Endothelial cell of umbilical vein (primary cell): ENCODE measurements at regions not wholly inside any gene's neighbourhood (a gene's known extent, or its start where the extent isn't known, plus 50 kb on each side); places are given as distances from the start of the nearest gene placed in this dataset.

Experiments used
- BruUV-seq: library from RNA; stranded (reverse); fragments of 400-500 nt; replicated peaks from 2 replicates; lab custom pipeline; 2021; lab: Mats Ljungman, UMichigan
- CTCF ChIA-PET: fragments of 300-600, 350-600 bp; sonication (Branson Sonifier 250); formaldehyde crosslinking; loops from one replicate; lab custom pipeline; 2021; ENCODE audit warnings: antibody characterized with exemption, inconsistent platforms; lab: Charles Lee
- POLR2A ChIA-PET: fragments of 300-600, 350-600 bp; sonication (Branson Sonifier 250); formaldehyde crosslinking; loops from one replicate; lab custom pipeline; 2021; ENCODE audit warnings: antibody characterized with exemption, inconsistent platforms; lab: Charles Lee
- DNase-seq: peaks from one replicate; pipeline ENCODE4 v3.0.0-alpha.2; 2011; ENCODE audit warnings: low read depth, low spot score
- FAIRE-seq: peaks from 2 replicates; lab custom pipeline; 2011; peaks lifted over from hg19 to GRCh38; lab: Jason Lieb, UNC
- H2AFZ ChIP-seq: 2 replicates; pipeline ENCODE4 v1.6.0; 2012; ENCODE audit warnings: low read depth, low read length, control low read depth, inconsistent platforms
- H3K27ac ChIP-seq: 2 replicates; pipeline ENCODE4 v1.5.1; 2011; ENCODE audit warnings: low read depth, mild to moderate bottlenecking, control low read depth, low read length, moderate library complexity; ENCODE audit not compliant: insufficient read depth
- H3K27me3 ChIP-seq, 2 experiments: 2 replicates each; pipeline versions ENCODE4 v1.6.0 to v1.6.1; 2011; ENCODE audit warnings: low read length in 2 of 2, mixed read lengths in 1 of 2; ENCODE audit not compliant: control insufficient read depth in 2 of 2, insufficient read depth in 2 of 2
- H3K36me3 ChIP-seq, 2 experiments: 2 replicates in 1 of 2; 3 replicates in 1 of 2; pipeline ENCODE4 v1.5.1; 2011; ENCODE audit warnings: low read length in 2 of 2, mild to moderate bottlenecking in 1 of 2, moderate library complexity in 1 of 2; ENCODE audit not compliant: control insufficient read depth in 2 of 2, insufficient read depth in 2 of 2; ENCODE audit errors: extremely low read depth in 1 of 2
- H3K4me1 ChIP-seq: 3 replicates; pipeline ENCODE4 v1.5.1; 2011; ENCODE audit warnings: mild to moderate bottlenecking, low read length; ENCODE audit not compliant: control insufficient read depth, insufficient read depth; ENCODE audit errors: extremely low read depth
- H3K4me2 ChIP-seq: 2 replicates; pipeline ENCODE4 v1.6.1; 2011; ENCODE audit warnings: low read length, control low read depth, mixed read lengths; ENCODE audit not compliant: insufficient read depth
- H3K4me3 ChIP-seq, 3 experiments: fragments of 200-600 bp in 1 of 3; sonication (generic), shearing (Covaris generic) in 1 of 3; replicated peaks in 1 of 3; 2 replicates each; pipeline ENCODE4 v1.5.1; 2011 to 2016; ENCODE audit warnings: control low read depth in 3 of 3, low read length in 3 of 3, mild to moderate bottlenecking in 2 of 3, inconsistent platforms in 1 of 3, low read depth in 1 of 3, moderate library complexity in 1 of 3; ENCODE audit not compliant: insufficient read depth in 1 of 3
- H3K79me2 ChIP-seq: 2 replicates; pipeline ENCODE4 v1.6.0; 2012; ENCODE audit warnings: low read length, inconsistent platforms; ENCODE audit not compliant: control insufficient read depth, insufficient read depth
- H3K9ac ChIP-seq: replicated peaks from 2 replicates; pipeline ENCODE3; 2011; ENCODE audit warnings: low read length, control low read depth; ENCODE audit not compliant: insufficient read depth; ENCODE audit errors: extremely low read depth
- H3K9me1 ChIP-seq: replicated peaks from 3 replicates; pipeline ENCODE4 v1.6.0; 2011; ENCODE audit warnings: mild to moderate bottlenecking, low read length; ENCODE audit not compliant: control insufficient read depth, insufficient read depth; ENCODE audit errors: extremely low read depth
- H3K9me3 ChIP-seq: replicated peaks from 2 replicates; pipeline ENCODE4 v1.5.1; 2012; ENCODE audit warnings: low read length, inconsistent platforms; ENCODE audit not compliant: control insufficient read depth, insufficient read depth
- H4K20me1 ChIP-seq: replicated peaks from 2 replicates; pipeline ENCODE3; 2011; ENCODE audit warnings: mild to moderate bottlenecking, low read length; ENCODE audit not compliant: control insufficient read depth, insufficient read depth; ENCODE audit errors: extremely low read depth
- EZH2 ChIP-seq: IDR thresholded peaks from 2 replicates; pipeline ENCODE4 v1.6.1; 2012; ENCODE audit warnings: borderline replicate concordance, low read depth, mild to moderate bottlenecking, moderate library complexity, low read length, inconsistent platforms; ENCODE audit not compliant: severe bottlenecking
- FOS ChIP-seq: IDR thresholded peaks from 2 replicates; pipeline ENCODE4 v1.6.1; 2011; ENCODE audit warnings: mild to moderate bottlenecking, low read length, moderate library complexity, borderline replicate concordance; ENCODE audit not compliant: insufficient read depth
- GATA2 ChIP-seq: IDR thresholded peaks from 2 replicates; pipeline ENCODE4 v1.7.0; 2011; ENCODE audit warnings: low read depth, mild to moderate bottlenecking, moderate library complexity, mixed read lengths, low read length; ENCODE audit not compliant: insufficient read length, insufficient read depth
- JUN ChIP-seq: IDR thresholded peaks from 2 replicates; pipeline ENCODE4 v1.6.1; 2011; ENCODE audit warnings: borderline replicate concordance, low read depth; ENCODE audit not compliant: insufficient read length, insufficient read depth
- MYC ChIP-seq: IDR thresholded peaks from one replicate; pipeline ENCODE4 v1.6.1; 2011; ENCODE audit warnings: mild to moderate bottlenecking, low read depth, low read length
- POLR2A ChIP-seq: IDR thresholded peaks from 2 replicates; pipeline ENCODE4 v1.6.1; 2012; ENCODE audit warnings: low read depth, mild to moderate bottlenecking, control low read depth, low read length
- POLR2AphosphoS5 ChIP-seq: IDR thresholded peaks from 2 replicates; pipeline ENCODE4 v1.6.1; 2012; ENCODE audit warnings: low read depth, mild to moderate bottlenecking, control low read depth, low read length, moderate library complexity; ENCODE audit not compliant: insufficient read depth
- dilution Hi-C: fragments of 300-500 bp; cut with MboI; formaldehyde crosslinking; loops from one replicate; pipeline ENCODE4 v1.15.0; 2019; ENCODE audit warnings: low sequenced_read_pairs; ENCODE audit not compliant: extremely low pct_ligation_motif_present
- intact Hi-C: fragments of 100-400 bp; cut with micrococcal nuclease; formaldehyde crosslinking; loops from one replicate; pipeline ENCODE4 v1.10.0; 2022
- TF ChIP-seq, protein P1 (sequence below): IDR thresholded peaks from 2 replicates; pipeline ENCODE4 v1.6.1; 2011; ENCODE audit not compliant: insufficient read depth, insufficient read length
- TF ChIP-seq, protein P2 (sequence below), 2 donors: IDR thresholded peaks; 1 replicate in 1 of 2; 2 replicates in 1 of 2; pipeline ENCODE4 v1.5.1; 2011; ENCODE audit warnings: low read length in 2 of 2, mild to moderate bottlenecking in 2 of 2, moderate library complexity in 2 of 2, control low read depth in 1 of 2, inconsistent platforms in 1 of 2, low read depth in 1 of 2; ENCODE audit not compliant: insufficient read depth in 1 of 2; ENCODE audit errors: extremely low read depth in 1 of 2

DNA sequence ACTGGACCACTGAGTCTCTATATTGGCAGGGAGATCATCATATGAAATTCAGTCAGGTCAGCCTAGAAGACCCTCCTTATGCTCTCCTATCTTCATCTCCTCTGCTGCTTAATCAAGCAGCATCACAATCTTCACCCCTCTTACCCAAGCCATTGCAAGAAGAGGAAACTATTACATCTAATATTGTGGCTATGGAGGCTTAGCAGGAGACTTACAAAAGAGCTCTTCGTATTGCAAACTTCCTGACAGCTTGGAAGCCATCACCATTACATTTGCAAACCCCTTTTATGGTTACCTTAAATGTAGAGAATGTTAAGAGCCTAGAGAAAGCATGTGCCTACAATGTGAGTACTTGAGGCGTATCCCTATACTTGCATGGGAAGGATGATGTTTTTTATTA is 87.2 kb upstream of the STXBP5 start:
- H3K4me3 ChIP-seq = no peak overlapping the region
- H3K9ac ChIP-seq = no peak overlapping the region
- no peak overlapping the region for H3K4me2 ChIP-seq
- FAIRE-seq (no peak), DNase-seq (no peak)
- no peaks in the 10 kb centered on the region for H3K36me3 ChIP-seq
- POLR2A ChIA-PET = no interaction called here
- H3K27ac ChIP-seq = no peak overlapping the region
- H4K20me1 ChIP-seq = no peaks in the 10 kb centered on the region
- no peaks in the 10 kb centered on the region for H3K4me1 ChIP-seq
- H3K9me3 ChIP-seq = no peaks in the 10 kb centered on the region
- dilution Hi-C loops = no loop called here
- intact Hi-C loops = no loop called here
- no peak overlapping the region for H2AFZ ChIP-seq
- CTCF ChIA-PET = no interaction called here
- TF ChIP-seq, protein P1, sequence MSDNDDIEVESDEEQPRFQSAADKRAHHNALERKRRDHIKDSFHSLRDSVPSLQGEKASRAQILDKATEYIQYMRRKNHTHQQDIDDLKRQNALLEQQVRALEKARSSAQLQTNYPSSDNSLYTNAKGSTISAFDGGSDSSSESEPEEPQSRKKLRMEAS = no peak
- TF ChIP-seq, protein P2, sequence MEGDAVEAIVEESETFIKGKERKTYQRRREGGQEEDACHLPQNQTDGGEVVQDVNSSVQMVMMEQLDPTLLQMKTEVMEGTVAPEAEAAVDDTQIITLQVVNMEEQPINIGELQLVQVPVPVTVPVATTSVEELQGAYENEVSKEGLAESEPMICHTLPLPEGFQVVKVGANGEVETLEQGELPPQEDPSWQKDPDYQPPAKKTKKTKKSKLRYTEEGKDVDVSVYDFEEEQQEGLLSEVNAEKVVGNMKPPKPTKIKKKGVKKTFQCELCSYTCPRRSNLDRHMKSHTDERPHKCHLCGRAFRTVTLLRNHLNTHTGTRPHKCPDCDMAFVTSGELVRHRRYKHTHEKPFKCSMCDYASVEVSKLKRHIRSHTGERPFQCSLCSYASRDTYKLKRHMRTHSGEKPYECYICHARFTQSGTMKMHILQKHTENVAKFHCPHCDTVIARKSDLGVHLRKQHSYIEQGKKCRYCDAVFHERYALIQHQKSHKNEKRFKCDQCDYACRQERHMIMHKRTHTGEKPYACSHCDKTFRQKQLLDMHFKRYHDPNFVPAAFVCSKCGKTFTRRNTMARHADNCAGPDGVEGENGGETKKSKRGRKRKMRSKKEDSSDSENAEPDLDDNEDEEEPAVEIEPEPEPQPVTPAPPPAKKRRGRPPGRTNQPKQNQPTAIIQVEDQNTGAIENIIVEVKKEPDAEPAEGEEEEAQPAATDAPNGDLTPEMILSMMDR (IDR thresholded peaks at IDR 0.05; ENCODE audit: extremely low read depth in 1 of 2, insufficient read depth in 1 of 2, low read depth in 1 of 2, low read length in 2 of 2) = no peak
- no peak for TF ChIP-seq POLR2A
- TF ChIP-seq GATA2 = no peak
- TF ChIP-seq JUN = no peak
- no peak for TF ChIP-seq EZH2
- TF ChIP-seq FOS = no peak
- no peak for TF ChIP-seq POLR2AphosphoS5
- no peak for TF ChIP-seq MYC
- H3K27me3 ChIP-seq = peaks cover 0 to 3% of the 10 kb centered on the region in 2 experiments
- BruUV-seq = no TSS peak
- H3K9me1 ChIP-seq = no peaks in the 10 kb centered on the region
- H3K79me2 ChIP-seq = no peaks in the 10 kb centered on the region
